Endothelial cell (in vitro differentiated cells): ENCODE measurements at regions not wholly inside any gene's neighbourhood (a gene's known extent, or its start where the extent isn't known, plus 50 kb on each side); places are given as distances from the start of the nearest gene placed in this dataset.

ENCODE experiments used
- DNase-seq: peaks from one replicate; pipeline ENCODE4 v3.0.0; 2021; ENCODE audit warnings: low spot score
- H3K27ac Mint-ChIP-seq: one replicate; pipeline ENCODE4 v1.8.0; 2021; ENCODE audit warnings: mixed read lengths, inconsistent platforms; ENCODE audit not compliant: unreplicated experiment
- H3K27me3 Mint-ChIP-seq: one replicate; pipeline ENCODE4 v1.8.0; 2021; ENCODE audit warnings: mild to moderate bottlenecking, moderate library complexity, mixed read lengths, inconsistent platforms; ENCODE audit not compliant: unreplicated experiment
- H3K36me3 Mint-ChIP-seq: one replicate; pipeline ENCODE4 v1.8.0; 2021; ENCODE audit warnings: mild to moderate bottlenecking, low read depth, mixed read lengths, inconsistent platforms; ENCODE audit not compliant: unreplicated experiment
- H3K4me1 Mint-ChIP-seq: one replicate; pipeline ENCODE4 v1.8.0; 2021; ENCODE audit warnings: mild to moderate bottlenecking, mixed read lengths, inconsistent platforms; ENCODE audit not compliant: unreplicated experiment
- H3K4me3 Mint-ChIP-seq: one replicate; pipeline ENCODE4 v1.8.0; 2021; ENCODE audit warnings: mild to moderate bottlenecking, mixed read lengths, inconsistent platforms; ENCODE audit not compliant: unreplicated experiment
- H3K9me3 Mint-ChIP-seq: one replicate; pipeline ENCODE4 v1.8.0; 2021; ENCODE audit warnings: mixed read lengths, inconsistent platforms; ENCODE audit not compliant: unreplicated experiment
- TF ChIP-seq, protein P1 (sequence below): fragments of 200-600 bp; sonication (generic); IDR thresholded peaks from one replicate; pipeline ENCODE4 v1.5.0; 2021; ENCODE audit warnings: antibody characterized with exemption; ENCODE audit not compliant: unreplicated experiment

GRCh38 chr10:60537697-60538096 is 148.0 kb upstream of the ANK3 start:
- TF ChIP-seq, protein P1, sequence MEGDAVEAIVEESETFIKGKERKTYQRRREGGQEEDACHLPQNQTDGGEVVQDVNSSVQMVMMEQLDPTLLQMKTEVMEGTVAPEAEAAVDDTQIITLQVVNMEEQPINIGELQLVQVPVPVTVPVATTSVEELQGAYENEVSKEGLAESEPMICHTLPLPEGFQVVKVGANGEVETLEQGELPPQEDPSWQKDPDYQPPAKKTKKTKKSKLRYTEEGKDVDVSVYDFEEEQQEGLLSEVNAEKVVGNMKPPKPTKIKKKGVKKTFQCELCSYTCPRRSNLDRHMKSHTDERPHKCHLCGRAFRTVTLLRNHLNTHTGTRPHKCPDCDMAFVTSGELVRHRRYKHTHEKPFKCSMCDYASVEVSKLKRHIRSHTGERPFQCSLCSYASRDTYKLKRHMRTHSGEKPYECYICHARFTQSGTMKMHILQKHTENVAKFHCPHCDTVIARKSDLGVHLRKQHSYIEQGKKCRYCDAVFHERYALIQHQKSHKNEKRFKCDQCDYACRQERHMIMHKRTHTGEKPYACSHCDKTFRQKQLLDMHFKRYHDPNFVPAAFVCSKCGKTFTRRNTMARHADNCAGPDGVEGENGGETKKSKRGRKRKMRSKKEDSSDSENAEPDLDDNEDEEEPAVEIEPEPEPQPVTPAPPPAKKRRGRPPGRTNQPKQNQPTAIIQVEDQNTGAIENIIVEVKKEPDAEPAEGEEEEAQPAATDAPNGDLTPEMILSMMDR = no peak
- H3K27ac Mint-ChIP-seq = no peak overlapping the region
- DNase-seq = no peak

DNA sequence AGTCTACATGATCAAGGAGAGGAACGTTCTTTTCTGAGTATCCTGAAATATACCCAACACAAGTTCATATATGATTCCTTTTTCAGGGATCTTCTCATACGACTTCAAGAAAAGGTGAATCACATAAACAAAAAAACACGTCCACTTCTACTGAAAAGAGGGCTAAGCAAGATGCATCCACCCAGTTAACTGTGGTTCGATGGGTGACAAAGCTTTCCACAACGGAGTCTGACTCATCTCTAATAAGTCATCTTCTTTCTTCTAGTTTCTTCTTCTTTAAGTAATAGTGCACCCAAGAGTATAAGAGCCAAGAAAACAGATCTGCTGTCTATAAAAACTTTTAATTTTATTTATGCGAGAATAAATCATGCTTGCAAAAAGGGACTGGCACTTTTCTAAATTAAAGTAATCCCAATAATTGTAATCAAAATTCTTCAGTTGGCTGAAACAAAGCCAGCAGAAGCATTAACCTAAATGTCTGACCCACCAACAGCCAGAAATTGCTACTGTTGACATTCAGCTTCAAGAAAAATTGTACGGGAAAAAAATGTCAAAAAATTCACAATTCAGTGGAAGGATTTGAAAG is 146.9 kb upstream of the ANK3 start:
- no peaks in the 10 kb centered on the region for H3K27me3 Mint-ChIP-seq
- no peak for DNase-seq
- TF ChIP-seq, protein P1 = no peak
- H3K36me3 Mint-ChIP-seq = no peaks in the 10 kb centered on the region
- no peaks in the 10 kb centered on the region for H3K9me3 Mint-ChIP-seq
- H3K27ac Mint-ChIP-seq = no peak overlapping the region
- no peak overlapping the region for H3K4me3 Mint-ChIP-seq
- no peaks in the 10 kb centered on the region for H3K4me1 Mint-ChIP-seq

More at GRCh38 chr10:60537697-60538096, 148.0 kb upstream of the ANK3 start:
- no peaks in the 10 kb centered on the region for H3K4me1 Mint-ChIP-seq
- H3K4me3 Mint-ChIP-seq = no peak overlapping the region
- no peaks in the 10 kb centered on the region for H3K27me3 Mint-ChIP-seq
- H3K36me3 Mint-ChIP-seq = no peaks in the 10 kb centered on the region
- H3K9me3 Mint-ChIP-seq = no peaks in the 10 kb centered on the region

- H3K4me3 Mint-ChIP-seq = no peak overlapping the region
- no peaks in the 10 kb centered on the region for H3K9me3 Mint-ChIP-seq
- H3K4me1 Mint-ChIP-seq = no peaks in the 10 kb centered on the region
- DNase-seq = no peak
- H3K36me3 Mint-ChIP-seq = no peaks in the 10 kb centered on the region
- TF ChIP-seq, protein P1 = no peak
- H3K27ac Mint-ChIP-seq = no peak overlapping the region
- no peaks in the 10 kb centered on the region for H3K27me3 Mint-ChIP-seq
Observed at GRCh38 chr10:60535427-60535826, 145.8 kb upstream of the ANK3 start.

DNA sequence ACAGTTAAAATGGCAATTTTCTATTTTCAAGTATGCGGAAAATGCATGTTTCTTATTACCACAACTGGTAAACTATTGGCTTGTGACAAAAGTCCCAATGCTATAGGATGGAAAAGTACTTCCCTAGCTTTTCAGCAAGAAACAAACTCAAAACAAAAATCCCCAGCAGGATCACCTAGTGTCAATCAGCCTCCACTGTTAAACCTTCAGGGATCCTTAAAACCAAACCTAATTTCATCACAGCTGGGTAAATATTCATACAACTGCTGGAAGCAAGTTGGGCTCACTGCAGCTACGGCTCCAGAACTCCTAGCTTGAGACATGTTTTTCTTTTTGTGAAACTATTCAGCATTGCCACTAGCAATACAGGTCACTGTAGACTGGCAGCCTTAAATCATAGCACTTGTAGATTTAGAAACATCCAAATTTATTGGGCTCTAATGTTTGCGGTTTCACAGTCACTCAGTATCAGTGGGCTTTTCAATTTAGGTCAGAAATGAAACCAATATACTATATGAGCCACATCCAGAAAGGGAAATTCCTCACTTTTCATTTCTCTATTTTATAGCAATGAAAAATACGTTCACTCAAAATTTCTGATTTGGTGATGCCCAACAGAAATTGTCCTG is 145.2 kb upstream of the ANK3 start:
- H3K36me3 Mint-ChIP-seq = no peaks in the 10 kb centered on the region
- DNase-seq = no peak

More for the DNA sequence above, 145.2 kb upstream of the ANK3 start:
- no peaks in the 10 kb centered on the region for H3K9me3 Mint-ChIP-seq
- no peak overlapping the region for H3K27ac Mint-ChIP-seq
- no peak overlapping the region for H3K4me3 Mint-ChIP-seq
- TF ChIP-seq, protein P1 = no peak
- H3K4me1 Mint-ChIP-seq = no peaks in the 10 kb centered on the region
- H3K27me3 Mint-ChIP-seq = no peaks in the 10 kb centered on the region
